ENCODE measurements at regions not wholly inside any gene's neighbourhood (a gene's known extent, or its start where the extent isn't known, plus 50 kb on each side); places are given as distances from the start of the nearest gene placed in this dataset.

GRCh38 chr3:6124875-6125274 is 736.0 kb upstream of the GRM7 start:
- no peak for DNase-seq

- no peak for DNase-seq
These were observed 735.4 kb upstream of the GRM7 start for GRCh38 chr3:6125520-6125919.

- no peak for DNase-seq
These were observed 728.1 kb upstream of the GRM7 start for GRCh38 chr3:6132684-6133432.

GRCh38 chr3:6142707-6143106 is 718.2 kb upstream of the GRM7 start:
- DNase-seq, result no peak

- no peak for DNase-seq
These were observed 713.0 kb upstream of the GRM7 start for GRCh38 chr3:6147883-6148282.

- no peak for DNase-seq
These were observed 705.1 kb upstream of the GRM7 start for GRCh38 chr3:6155650-6156338.

GRCh38 chr3:6165951-6166350 is 695.0 kb upstream of the GRM7 start:
- no peak for DNase-seq

- DNase-seq, result no peak
These were observed 692.7 kb upstream of the GRM7 start for GRCh38 chr3:6168256-6168655.

GRCh38 chr3:6172871-6173642 is 687.9 kb upstream of the GRM7 start:
- DNase-seq, result no peak

- no peak for DNase-seq
These were observed 683.5 kb upstream of the GRM7 start for GRCh38 chr3:6177417-6177816.

- no peak for DNase-seq
These were observed 681.2 kb upstream of the GRM7 start for GRCh38 chr3:6179761-6180160.

- no peak for DNase-seq
These were observed 680.7 kb upstream of the GRM7 start for GRCh38 chr3:6180171-6180570.

- no peak for DNase-seq
These were observed 678.4 kb upstream of the GRM7 start for GRCh38 chr3:6182476-6182875.

GRCh38 chr3:6182909-6183308 is 678.0 kb upstream of the GRM7 start:
- no peak for DNase-seq

- DNase-seq, result no peak
These were observed 671.5 kb upstream of the GRM7 start for GRCh38 chr3:6189384-6189783.

GRCh38 chr3:6204891-6205290 is 656.0 kb upstream of the GRM7 start:
- no peak for DNase-seq

- DNase-seq, result no peak
These were observed 644.5 kb upstream of the GRM7 start for GRCh38 chr3:6216135-6217026.

GRCh38 chr3:6220447-6220846 is 640.5 kb upstream of the GRM7 start:
- no peak for DNase-seq

GRCh38 chr3:6222069-6222468 is 638.8 kb upstream of the GRM7 start:
- DNase-seq, result no peak

- DNase-seq, result no peak
These were observed 637.3 kb upstream of the GRM7 start for GRCh38 chr3:6223572-6223971.

- DNase-seq, result no peak
These were observed 631.8 kb upstream of the GRM7 start for GRCh38 chr3:6228958-6229683.

- DNase-seq, result no peak
These were observed 631.0 kb upstream of the GRM7 start for GRCh38 chr3:6229778-6230410.
